Left ventricle myocardium inferior (tissue), 1 donor: ENCODE measurements at regions not wholly inside any gene's neighbourhood (a gene's known extent, or its start where the extent isn't known, plus 50 kb on each side); places are given as distances from the start of the nearest gene placed in this dataset.

Source experiments
- DNase-seq: peaks from one replicate; pipeline ENCODE4 v3.0.0-alpha.2; 2020
- H3K27ac ChIP-seq: fragments of 200-600 bp; replicated peaks from 2 replicates; pipeline ENCODE4 v1.8.0; 2021
- H3K27me3 ChIP-seq: fragments of 200-600 bp; 2 replicates; pipeline ENCODE4 v1.8.0; 2021; ENCODE audit warnings: low read depth
- H3K36me3 ChIP-seq: fragments of 200-600 bp; 2 replicates; pipeline ENCODE4 v1.8.0; 2021
- H3K4me1 ChIP-seq: fragments of 200-600 bp; 2 replicates; pipeline ENCODE4 v1.8.0; 2021
- H3K4me3 ChIP-seq: fragments of 200-600 bp; 2 replicates; pipeline ENCODE4 v1.8.0; 2021; ENCODE audit warnings: mild to moderate bottlenecking, moderate library complexity
- H3K9me3 ChIP-seq: fragments of 200-600 bp; replicated peaks from 2 replicates; pipeline ENCODE4 v1.8.0; 2021
- CTCF ChIP-seq: fragments of 200-600 bp; IDR thresholded peaks from 2 replicates; pipeline ENCODE4 v1.8.0; 2021; ENCODE audit warnings: antibody characterized with exemption, mild to moderate bottlenecking, borderline replicate concordance
- intact Hi-C: fragments of 100-400 bp; cut with micrococcal nuclease; formaldehyde crosslinking; loops from one replicate; pipeline ENCODE4 v1.11.0; 2022
- donor health status: DM: no; HTN: yes; CAD: no; lungs with severe emphysema.

- Histone ChIP-seq H3K27me3 (no peaks in the 10 kb centered on the region), H3K4me3 (no peak overlapping the region), H3K4me1 (peaks cover 10% of the 10 kb centered on the region), H3K27ac (peak overlapping the region; percentile 36), H3K9me3 (peaks cover 24% of the 10 kb centered on the region), H3K36me3 (no peaks in the 10 kb centered on the region)
- intact Hi-C loops = no loop called here
- no peak for DNase-seq
- no peak for TF ChIP-seq CTCF
Observed at GRCh38 chr2:172366596-172367150, 60.7 kb upstream of the ITGA6 start.

DNA sequence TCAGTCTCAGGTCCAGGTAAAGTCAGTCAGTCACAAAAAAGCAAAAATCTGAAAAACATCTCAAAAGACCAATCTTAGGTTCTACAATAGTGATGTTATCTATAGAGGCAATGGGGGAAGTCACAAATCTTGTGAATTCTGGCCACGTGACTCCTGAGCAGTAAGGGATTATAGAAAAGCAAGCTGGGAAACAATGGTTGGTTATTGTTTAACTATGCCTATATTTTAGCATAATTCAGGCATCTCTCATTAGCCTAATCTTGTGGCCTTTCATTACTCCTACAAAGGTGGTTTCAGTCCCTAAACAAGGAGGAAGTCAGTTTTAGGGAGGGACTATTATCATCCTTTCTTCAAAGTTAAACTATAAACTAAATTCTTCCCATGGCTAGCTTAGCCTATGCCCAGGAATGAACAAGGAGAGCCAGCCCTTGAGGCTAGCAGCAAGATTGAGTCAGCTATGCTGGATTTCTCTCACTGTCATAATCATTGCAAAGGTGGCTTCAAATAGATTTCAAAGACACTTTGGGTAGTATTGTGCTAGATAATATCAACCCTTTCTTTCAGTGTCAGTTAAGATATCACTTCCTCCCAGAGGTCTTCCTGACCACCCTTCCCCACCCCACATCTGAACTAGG, 56.4 kb upstream of the ITGA6 start:
- no peak overlapping the region for H3K4me3 ChIP-seq
- peaks cover 24% of the 10 kb centered on the region for H3K9me3 ChIP-seq
- H3K36me3 ChIP-seq = no peaks in the 10 kb centered on the region
- H3K4me1 ChIP-seq = peaks cover 22% of the 10 kb centered on the region
- DNase-seq = no peak
- H3K27ac ChIP-seq = no peak overlapping the region
- intact Hi-C loops = no loop called here
- H3K27me3 ChIP-seq = no peaks in the 10 kb centered on the region
- no peak for TF ChIP-seq CTCF

- TF ChIP-seq CTCF = no peak
- H3K36me3 ChIP-seq = no peaks in the 10 kb centered on the region
Observed at GRCh38 chr2:172372436-172372835, 55.0 kb upstream of the ITGA6 start.

GRCh38 chr2:172373076-172373475, 54.3 kb upstream of the ITGA6 start:
- H3K4me3 ChIP-seq = no peak overlapping the region
- peaks cover 24% of the 10 kb centered on the region for H3K9me3 ChIP-seq
- H3K36me3 ChIP-seq = no peaks in the 10 kb centered on the region
- no peaks in the 10 kb centered on the region for H3K27me3 ChIP-seq
- intact Hi-C loops = no loop called here
- no peak for TF ChIP-seq CTCF
- peaks cover 35% of the 10 kb centered on the region for H3K4me1 ChIP-seq
- H3K27ac ChIP-seq = no peak overlapping the region
- no peak for DNase-seq

More at GRCh38 chr2:172372436-172372835, 55.0 kb upstream of the ITGA6 start:
- peaks cover 24% of the 10 kb centered on the region for H3K9me3 ChIP-seq
- H3K27ac ChIP-seq = no peak overlapping the region
- DNase-seq = no peak
- intact Hi-C loops = no loop called here
- no peak overlapping the region for H3K4me3 ChIP-seq
- H3K4me1 ChIP-seq = peaks cover 29% of the 10 kb centered on the region
- no peaks in the 10 kb centered on the region for H3K27me3 ChIP-seq

DNA sequence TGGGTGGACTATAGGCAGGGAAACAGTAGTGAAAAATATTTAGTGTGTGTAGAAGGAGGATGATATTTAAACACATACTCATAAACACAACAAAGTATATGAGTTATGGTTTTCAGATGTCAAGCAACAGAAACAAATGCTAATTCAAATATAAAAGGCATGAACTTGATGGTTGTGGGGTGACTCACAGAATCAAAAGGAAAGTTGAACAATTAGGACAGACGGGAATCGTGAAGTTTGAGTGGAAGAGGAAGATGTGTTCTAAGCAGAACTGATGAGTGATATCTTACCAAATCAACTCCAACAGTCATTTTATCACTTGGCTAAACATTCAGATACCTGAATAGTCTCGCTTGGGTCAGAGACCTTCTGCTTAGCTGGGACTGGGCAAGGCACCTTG, 53.6 kb upstream of the ITGA6 start:
- Histone ChIP-seq H3K9me3 (peaks cover 17% of the 10 kb centered on the region), H3K27me3 (no peaks in the 10 kb centered on the region), H3K27ac (no peak overlapping the region), H3K36me3 (no peaks in the 10 kb centered on the region), H3K4me1 (peaks cover 35% of the 10 kb centered on the region), H3K4me3 (no peak overlapping the region)
- DNase-seq = no peak
- intact Hi-C loops = no loop called here
- TF ChIP-seq CTCF = no peak
